Testis (tissue), 2 donors: ENCODE measurements at regions not wholly inside any gene's neighbourhood (a gene's known extent, or its start where the extent isn't known, plus 50 kb on each side); places are given as distances from the start of the nearest gene placed in this dataset.

Experiments
- CTCF ChIP-seq, 3 experiments: fragments of 450-650 bp in 2 of 3; fragments of 200-600 bp in 1 of 3; sonication (generic) in 1 of 3; IDR thresholded peaks; one replicate each; pipeline ENCODE4 v1.5.1; 2016 to 2019; ENCODE audit warnings: antibody characterized with exemption in 3 of 3, mild to moderate bottlenecking in 2 of 3, moderate library complexity in 1 of 3
- POLR2A ChIP-seq: fragments of 450-650 bp; IDR thresholded peaks from one replicate; pipeline ENCODE4 v1.6.1; 2017; ENCODE audit warnings: antibody characterized with exemption, mild to moderate bottlenecking, moderate library complexity

- TF ChIP-seq CTCF (IDR thresholded peaks at IDR 0.05) = no peak
- TF ChIP-seq POLR2A = no peak
Observed at GRCh38 chr12:126949558-126949957, 1317.4 kb upstream of the TMEM132C start.
